ENCODE measurements at regions not wholly inside any gene's neighbourhood (a gene's known extent, or its start where the extent isn't known, plus 50 kb on each side); places are given as distances from the start of the nearest gene placed in this dataset.

GRCh38 chr16:80015566-80015965 is 415.0 kb upstream of the MAF start:
- no peak for TF ChIP-seq CTCF (conservative IDR thresholded peaks at IDR 0.05)
- no peak overlapping the region for H3K27ac ChIP-seq

- no peak overlapping the region for H3K27ac ChIP-seq
- TF ChIP-seq CTCF (conservative IDR thresholded peaks at IDR 0.05), result no peak
Measured at GRCh38 chr16:80014241-80014939, 413.9 kb upstream of the MAF start.

- TF ChIP-seq CTCF (conservative IDR thresholded peaks at IDR 0.05), result no peak
- no peak overlapping the region for H3K27ac ChIP-seq
Measured at GRCh38 chr16:80012586-80012985, 412.0 kb upstream of the MAF start.

- no peak overlapping the region for H3K27ac ChIP-seq
- TF ChIP-seq CTCF (conservative IDR thresholded peaks at IDR 0.05), result no peak
Measured at GRCh38 chr16:80009971-80010659, 409.6 kb upstream of the MAF start.

GRCh38 chr16:80008857-80009256 is 408.3 kb upstream of the MAF start:
- TF ChIP-seq CTCF (conservative IDR thresholded peaks at IDR 0.05), result no peak
- H3K27ac ChIP-seq, result no peak overlapping the region

GRCh38 chr16:80007231-80007630 is 406.7 kb upstream of the MAF start:
- H3K27ac ChIP-seq, result no peak overlapping the region
- TF ChIP-seq CTCF (conservative IDR thresholded peaks at IDR 0.05), result no peak

- H3K27ac ChIP-seq, result no peak overlapping the region
- no peak for TF ChIP-seq CTCF (conservative IDR thresholded peaks at IDR 0.05)
Measured at GRCh38 chr16:80006241-80007215, 406.0 kb upstream of the MAF start.
